HG02610 (cell line): ENCODE measurements at regions not wholly inside any gene's neighbourhood (a gene's known extent, or its start where the extent isn't known, plus 50 kb on each side); places are given as distances from the start of the nearest gene placed in this dataset.

Source experiments
- ATAC-seq: cut with Tn5 transposase; IDR thresholded peaks from one replicate; pipeline ENCODE4 v1.9.1; 2021; ENCODE audit warnings: mild to moderate bottlenecking, moderate library complexity; ENCODE audit not compliant: unreplicated experiment

DNA sequence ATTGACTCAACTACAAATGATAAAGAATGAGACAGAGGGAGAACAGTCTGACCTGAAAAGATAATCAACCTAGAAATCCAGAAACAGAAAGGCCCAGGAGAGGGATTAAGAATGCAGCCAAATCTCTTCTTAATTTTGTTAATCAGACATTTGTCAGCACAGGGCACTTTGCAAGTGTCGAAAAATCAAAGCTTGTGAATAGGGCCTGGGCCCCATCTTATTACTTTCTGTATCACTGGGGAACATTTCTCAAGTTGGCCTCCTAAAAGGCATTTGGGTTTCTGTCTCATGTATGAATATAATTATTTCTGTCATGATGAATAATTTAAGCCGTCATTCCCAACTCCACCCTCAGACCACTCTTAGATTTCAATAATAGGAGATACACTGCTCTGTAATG is 308.4 kb upstream of the PRKCQ start:
- no peak for ATAC-seq

DNA sequence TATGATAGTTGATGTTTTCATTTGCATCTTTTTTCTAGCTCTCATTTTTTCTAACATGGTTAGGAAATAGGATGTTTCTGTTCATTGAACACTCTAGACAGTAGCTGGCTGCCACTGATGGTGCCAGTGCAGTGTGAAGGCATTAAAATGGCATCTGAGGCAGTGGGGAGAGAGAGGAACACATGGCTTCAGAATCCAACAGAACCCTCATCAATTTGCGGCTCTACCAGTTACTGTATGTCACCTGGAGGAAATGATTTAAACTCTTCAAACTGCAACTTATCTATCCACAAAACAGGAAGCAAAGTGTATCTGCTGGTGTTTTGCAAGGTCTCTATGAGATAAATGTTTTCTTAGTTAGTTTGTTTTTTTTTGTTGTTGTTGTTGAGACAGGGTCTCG is 305.2 kb upstream of the PRKCQ start:
- ATAC-seq, result no peak

DNA sequence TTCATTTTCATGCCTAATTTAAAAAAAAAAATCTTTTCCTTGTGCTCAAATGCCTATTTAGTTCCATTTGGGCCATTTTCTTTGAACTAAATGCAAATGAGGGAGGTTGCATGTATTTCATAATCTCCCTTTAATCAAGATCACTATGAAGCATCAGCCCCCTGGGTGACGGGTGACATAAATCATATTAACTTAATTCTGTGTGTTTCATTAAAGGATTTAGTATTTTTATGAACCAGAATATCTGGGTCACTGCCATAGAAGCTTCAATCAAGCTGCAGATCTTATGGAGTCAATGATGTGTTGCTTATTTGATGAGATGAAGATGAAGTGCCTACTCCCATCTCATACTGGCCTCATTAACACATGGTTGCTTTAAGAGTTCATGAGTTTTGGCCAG is 301.9 kb upstream of the PRKCQ start:
- ATAC-seq, result no peak

DNA sequence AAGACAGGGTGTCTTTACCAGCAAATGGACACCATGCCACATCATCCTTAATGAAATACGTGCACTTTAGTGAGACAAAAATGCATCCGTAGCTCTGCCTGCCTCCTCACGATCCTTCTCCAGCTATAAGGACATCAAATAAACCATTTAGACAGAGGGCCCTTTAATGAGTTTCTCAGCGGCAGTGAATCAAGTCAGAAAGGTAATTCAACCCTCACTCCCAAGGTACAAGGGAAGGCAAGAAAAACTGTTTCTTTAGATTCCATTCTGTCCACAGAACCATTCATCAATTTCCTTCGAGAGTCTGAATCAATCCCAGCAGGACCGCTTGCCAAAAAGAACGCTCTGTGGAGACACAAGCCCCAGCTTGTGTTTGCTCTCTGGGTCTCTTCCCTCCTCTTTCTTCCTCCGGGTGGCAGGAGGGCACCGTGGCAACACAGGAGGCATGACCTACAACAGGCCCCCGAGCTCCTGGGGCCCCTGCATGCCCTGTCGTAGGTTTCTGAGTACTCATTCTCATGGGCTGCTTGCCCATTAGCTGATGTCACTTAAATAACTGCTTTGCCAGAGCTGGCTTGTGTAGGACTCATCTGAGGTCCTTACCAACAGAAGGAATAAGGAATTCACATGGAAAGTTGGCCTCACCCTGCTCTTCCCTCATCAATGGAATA is 297.8 kb upstream of the PRKCQ start:
- ATAC-seq, result no peak

DNA sequence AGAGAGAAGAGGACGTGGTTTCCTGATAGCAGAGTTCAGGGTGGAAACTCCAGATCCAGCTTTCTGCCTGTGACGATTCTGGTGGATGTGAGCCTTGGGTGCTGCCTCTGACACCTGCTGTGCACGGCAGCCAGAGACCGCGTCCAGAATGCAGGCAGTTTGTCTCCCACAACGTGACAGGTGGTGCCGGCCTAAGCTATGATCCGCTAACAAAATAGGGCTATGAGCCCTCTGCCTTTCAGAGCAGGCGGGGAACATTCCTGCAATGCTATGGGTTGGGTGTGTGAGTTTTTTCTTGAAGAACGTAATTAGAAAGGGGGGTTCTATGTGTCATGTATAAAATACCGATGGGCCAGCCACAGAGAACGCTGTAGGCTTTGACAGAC is 297.3 kb upstream of the PRKCQ start:
- no peak for ATAC-seq

DNA sequence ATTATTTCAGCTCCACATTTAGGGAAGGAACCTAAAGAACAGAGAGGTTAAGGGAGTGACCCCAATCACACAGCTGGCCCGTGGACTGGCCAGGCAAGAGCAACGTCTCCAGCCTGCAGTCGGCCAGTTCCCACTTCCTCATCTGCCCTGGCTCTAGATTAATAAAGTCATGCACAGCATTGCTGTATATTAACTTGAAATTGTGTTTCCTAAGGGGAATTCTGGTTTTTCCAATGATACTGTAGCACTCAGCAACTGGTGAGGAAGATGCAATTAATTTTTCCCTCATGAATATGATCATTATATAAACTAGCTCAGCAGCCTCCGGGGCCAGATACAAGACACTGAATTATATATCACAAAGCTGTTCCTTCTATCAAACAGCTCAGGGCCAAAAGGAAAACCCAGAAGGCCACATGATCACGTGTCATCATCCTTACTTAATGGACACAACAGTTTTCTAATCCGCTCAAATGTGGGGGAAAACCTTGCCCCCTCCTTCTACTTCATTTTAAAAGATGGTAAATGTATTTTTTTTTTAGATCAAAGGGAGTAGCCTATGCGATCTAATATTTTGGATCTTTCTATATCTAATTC is 295.3 kb upstream of the PRKCQ start:
- no peak for ATAC-seq

DNA sequence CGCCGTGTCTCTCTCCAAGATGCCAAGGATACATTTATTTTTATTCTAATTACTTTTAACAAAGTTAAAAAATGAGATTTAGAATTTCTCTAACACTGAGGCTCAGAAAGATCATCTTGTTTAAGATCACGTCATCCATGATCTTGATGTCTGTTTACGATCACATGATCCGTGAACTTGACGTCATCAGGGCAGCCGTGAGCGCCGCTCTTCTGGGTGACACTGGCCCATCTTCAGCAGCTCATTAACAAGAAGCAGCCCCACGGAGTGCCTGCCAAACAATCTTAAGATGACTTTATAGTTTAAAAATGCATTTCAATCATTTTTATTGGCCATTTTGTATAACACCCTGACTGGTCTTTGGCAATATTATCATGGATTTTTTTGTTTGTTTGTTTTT is 291.1 kb upstream of the PRKCQ start:
- ATAC-seq, result no peak

DNA sequence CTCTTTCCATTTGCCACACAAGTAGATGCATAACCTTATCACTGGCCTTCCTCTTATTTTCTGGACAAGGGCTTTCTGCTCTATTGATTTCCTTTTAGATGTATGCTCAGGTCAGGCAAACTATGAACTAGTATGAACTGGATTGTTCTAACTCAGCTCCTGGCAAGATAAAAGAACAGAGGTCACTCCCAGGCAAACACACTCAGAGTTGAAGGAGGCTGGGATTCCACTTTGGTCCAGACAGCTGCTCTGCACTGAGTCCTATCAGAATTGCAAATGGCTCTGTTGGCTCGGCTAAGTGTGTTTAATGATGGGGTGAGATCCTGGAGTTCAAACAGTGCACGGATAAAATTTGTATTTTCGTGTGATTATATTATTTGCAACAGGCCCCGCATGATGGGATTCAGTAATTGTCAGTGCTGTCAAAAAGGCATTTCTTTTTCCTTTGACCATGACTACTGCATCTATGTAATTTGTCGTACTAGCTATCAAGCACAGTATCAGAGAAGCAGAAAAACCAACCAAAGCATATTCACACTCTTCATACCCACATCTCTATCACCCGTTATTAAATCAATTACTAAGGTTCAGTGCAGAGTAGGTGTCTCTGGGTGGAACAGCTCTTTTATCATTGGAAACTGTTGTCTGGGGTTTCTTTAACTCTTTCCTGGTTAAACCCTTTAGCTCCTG is 288.1 kb upstream of the PRKCQ start:
- ATAC-seq, result no peak

DNA sequence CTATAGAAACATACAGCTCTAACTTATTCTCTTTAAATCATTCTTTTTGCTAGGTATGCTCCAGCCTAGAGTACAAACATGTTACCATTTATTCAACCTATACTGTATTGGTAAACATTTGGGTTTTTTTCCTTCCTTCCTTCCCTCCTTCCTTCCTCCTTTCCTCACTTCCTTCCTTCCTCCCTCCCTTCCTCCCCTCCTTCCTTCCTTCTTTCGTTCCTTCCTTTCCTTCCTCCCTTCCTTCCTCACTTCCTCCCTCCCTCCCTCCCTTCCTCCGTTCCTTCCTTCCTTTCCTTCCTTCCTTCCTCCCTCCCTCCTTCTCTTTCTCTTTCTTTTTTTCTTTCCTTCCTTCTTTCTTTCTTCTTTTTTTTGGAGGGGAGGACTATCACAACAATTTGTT is 286.7 kb upstream of the PRKCQ start:
- no peak for ATAC-seq

DNA sequence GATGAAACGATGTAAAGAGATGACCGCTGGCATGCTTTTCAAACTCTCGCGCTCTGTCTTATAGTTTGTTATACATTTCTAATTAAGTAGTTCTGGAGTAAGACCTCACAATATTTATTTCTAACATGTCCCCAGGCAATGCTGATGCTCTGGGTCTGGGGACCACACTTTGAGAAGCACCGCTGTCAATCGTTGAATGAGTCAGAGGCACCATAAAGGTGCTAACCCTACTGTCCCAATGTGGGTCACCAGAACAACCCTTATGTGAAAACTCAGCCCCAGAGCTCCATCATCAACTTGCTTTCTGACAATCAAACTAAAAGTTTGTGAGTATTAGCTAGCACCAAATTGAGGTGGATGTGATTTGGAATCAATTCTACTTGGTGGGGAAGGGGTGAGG is 284.1 kb upstream of the PRKCQ start:
- no peak for ATAC-seq

DNA sequence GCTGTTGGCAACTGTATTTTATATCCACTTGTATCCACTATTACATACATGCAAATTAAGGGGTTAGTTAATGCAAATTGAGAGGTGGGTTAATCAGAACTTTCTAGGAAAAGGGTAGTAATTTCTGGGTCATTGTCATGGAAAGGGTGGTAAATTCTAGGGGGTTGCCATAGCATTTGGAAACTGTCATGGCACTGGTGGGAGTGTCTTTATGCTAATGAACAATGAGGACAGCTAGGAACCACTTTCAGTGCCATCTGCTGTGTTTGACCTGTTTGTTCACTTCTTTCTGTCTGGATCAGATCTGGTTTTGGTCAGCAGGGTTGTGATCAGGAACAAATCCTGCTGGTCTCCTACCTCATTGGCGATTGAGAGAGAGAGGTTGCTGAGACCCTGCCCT is 283.3 kb upstream of the PRKCQ start:
- ATAC-seq, result no peak

DNA sequence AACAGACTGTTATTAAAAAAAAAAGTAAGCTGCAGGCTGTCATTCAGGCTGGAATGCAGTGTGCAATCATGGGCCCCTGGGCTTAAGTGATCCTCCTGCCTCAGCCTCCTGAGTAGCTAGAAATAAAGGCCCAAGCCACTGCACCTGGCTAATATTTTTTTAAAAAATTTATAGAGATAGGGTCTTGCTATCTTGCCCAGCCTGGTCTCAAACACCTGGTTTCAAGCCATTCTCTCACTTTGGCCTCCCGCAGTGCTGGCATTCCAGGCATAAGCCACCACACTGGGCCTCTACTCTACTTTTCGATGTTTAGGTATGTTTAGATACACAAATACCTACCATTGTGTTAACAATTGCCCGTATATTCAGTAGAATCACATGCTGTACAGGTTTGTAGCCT is 270.4 kb upstream of the PRKCQ start:
- ATAC-seq, result no peak

DNA sequence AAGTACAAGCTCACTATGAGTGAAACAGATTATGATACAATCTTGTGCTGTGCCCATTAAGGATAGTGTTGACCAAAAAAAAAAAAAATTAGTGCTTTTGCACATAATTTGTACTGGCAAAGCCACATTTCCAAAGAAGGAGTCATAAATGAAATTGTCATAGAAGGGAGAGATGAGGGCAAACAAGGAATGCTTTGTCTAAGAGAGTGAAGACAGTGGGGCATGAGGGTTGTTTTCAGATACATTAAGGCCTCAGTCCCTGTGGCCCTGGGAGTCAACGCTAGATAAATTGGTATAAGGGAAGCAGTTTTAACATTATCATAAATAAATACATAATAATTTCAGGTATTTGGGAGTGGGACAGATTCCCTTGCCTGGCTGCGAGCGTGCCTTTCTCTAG is 267.5 kb upstream of the PRKCQ start:
- no peak for ATAC-seq

DNA sequence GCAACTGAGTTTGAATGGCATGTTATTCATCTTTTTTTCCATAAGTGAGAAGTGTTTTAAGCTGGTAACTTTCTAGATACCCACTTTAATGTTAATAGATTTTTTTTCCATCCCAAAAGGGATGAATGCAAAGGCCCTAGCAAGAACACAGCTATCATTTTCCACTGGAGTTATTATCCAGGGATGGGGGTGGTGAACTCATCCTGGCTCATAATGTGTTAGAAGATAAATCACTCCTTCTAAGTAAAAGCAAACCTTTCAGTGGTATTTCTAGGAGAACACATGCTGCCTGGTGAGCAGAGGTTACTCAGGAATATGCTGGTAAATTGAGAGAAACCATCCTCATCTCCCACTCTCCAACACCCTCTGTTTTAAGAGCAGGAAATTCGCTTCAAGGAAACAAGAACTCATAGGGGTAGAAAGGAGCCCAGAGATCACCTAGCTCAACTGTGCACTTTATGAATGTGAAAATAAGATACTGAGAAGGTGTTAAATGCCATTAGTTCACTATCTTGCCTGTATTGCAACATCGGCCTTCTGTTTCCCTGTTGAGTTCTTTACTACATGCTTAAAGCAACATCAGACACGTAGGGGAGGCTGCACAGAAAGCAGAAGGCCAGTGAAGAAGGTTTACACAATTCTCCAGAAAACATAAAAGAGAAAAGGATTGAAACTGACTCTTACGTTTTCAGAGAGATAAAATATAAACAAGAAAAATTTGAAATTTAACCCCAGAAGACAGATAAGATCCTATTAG is 264.0 kb upstream of the PRKCQ start:
- no peak for ATAC-seq

DNA sequence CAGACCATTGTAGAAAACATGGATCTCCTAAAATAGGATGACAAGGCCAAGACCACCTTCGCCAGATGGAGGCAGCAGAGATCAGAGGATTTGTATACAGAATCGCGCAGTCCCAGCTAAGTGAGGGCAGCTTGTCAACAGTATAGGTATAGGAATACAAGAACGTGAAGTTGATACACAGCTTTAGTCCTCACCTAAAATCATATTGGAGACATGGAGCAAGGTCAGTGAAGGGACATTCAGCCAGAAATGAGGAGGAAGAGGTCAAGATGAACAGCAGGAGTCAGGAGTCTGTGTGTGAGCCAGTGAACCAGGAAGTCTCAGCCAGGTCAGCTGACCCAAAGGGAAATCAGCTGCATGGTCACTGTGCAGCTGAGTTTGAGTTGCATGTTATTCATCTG is 263.4 kb upstream of the PRKCQ start:
- no peak for ATAC-seq

DNA sequence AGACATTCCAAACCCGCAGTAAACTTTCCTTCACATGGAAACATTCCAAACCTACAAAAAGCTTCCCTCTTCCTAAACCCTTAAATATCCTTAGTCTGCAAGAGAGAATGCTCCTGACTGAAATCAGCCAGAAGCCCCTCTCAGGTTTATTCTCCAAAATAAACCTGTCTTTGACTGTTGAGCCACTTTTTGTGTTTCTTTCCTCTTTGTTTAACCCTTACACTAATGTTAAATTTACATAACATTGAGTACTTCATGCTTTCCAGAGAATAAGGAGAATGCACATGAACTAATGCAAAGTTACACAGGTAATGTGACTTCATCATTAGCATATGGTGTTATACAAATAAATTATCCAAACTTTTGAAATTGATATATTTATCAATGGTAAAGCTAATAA is 262.6 kb upstream of the PRKCQ start:
- ATAC-seq, result no peak

DNA sequence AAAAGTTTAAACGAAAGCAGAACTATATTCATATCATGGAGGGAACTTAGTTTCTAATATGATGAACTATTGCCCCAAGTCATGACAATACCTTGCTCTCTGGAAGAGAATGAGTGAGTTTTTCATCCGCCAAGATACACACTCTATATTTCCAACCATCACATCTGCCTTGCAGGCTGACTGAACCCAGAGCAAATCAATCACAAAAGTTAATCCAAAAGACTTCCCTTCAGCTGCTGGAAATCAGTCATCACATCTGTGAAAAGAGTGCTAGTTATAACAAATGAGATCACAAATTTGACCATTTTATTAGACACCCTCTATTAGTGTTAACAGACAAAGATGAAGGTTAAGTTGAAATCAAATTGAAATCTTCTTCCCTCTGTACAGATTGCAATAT is 261.7 kb upstream of the PRKCQ start:
- no peak for ATAC-seq

DNA sequence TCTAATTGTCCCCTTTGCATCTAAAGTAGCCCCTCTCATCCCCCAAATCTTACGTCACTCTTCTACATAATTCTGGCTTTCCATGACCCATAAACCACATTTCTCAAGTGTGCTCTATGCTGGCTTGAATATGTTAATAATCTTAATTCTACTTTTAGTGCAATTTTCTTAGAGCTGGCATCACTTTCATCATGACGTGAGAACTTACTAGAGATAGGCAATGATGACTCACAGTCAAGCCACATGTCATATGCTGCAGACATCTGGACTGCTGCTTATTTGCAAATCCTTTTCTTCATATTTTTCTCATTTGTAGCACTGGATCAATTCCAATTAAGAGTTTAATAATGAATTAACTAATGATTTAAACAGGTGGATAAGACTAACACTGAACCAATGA is 260.7 kb upstream of the PRKCQ start:
- no peak for ATAC-seq

DNA sequence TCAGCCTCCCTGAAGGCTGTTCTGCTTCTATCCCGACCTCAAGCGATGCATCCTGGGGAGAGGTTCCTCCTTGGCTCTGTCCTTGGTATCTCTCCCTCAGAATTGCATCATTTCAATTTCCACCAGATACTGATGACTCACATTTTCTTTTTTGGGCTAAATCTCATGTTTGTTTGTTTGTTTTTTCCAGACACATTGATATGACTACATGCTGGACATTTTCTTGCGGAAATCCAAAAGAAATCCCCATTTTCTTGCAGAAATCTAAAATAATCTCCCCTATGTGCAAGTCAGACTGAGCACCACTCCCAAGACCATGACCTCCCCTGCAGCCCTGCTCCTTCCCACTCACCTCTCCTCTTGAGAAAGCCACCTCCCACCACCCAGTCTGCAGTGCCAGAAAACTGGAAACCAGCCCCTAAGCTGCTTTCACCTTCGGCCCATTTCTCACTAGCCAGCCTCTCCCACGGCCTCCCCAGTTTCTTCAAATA is 260.2 kb upstream of the PRKCQ start:
- ATAC-seq, result no peak

DNA sequence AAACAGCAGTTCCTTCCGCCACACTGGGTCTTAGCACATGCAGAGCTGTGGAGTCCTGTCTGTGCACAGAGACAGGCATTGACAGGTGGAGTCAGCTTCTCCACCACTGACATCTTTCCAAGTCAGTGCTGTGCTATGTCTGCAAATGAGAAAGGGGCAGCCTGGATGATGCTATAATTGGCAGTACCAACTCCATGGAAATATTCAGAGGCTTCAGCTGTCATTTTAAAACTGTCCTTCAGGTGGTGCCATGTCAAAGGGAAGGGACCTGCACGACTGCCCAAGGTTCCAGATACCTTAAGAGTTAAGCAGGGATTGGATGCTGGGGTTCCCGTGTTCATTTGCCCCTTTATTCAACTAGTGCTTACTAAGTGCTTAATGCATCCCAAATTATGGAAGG is 258.0 kb upstream of the PRKCQ start:
- no peak for ATAC-seq

DNA sequence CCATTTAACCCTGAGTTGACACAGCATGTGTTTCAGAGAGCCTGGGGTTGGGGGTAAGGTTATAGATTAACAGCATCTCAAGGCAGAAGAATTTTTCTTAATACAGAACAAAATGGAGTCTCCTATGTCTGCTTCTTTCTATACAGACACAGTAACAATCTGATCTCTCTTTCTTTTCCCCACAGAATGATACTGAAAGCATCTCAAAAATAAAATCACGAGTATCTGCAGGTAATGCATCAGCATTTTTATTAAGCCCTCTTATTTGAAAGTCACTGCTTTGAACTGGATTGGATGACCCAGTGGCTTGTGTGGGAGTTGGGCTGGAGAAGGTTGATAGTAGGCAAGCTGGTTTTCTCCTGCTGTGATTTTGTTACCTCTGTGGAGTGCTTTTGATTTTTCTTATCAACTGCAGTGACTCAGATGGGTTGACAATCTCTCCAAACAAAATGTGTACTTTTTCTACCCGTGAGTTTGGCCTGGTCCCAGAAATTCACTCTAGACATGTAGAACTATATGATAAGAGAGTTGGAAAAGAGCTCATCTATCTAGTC is 253.5 kb upstream of the PRKCQ start:
- no peak for ATAC-seq
